ENCODE measurements at regions not wholly inside any gene's neighbourhood (a gene's known extent, or its start where the extent isn't known, plus 50 kb on each side); places are given as distances from the start of the nearest gene placed in this dataset.

DNA sequence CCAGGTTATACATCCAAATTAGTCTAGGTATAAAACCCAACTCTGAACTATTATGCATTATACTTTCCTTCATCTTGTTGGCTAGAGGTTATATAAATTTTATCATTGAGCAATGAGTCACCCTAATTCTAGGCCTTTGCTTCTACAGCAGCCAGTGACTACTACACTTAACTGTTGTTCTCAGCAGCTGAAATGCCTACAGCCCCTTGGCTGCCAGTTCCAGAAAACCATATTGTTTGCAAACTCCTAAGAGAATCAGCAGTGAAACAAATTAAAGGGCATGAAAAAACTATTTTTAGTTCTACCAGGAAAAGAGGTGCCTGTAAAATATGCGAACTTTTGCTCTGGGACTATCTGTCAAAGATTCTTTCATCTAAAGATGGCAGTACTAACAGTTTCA, 292.8 kb downstream of the FRK start:
- TF ChIP-seq YY1 (IDR thresholded peaks at IDR 0.05; ENCODE audit: insufficient read depth, insufficient read length): no peak
- TF ChIP-seq SUZ12 (IDR thresholded peaks at IDR 0.05; ENCODE audit: extremely low read depth, insufficient read depth, insufficient read length): no peak
